ENCODE measurements at regions not wholly inside any gene's neighbourhood (a gene's known extent, or its start where the extent isn't known, plus 50 kb on each side); places are given as distances from the start of the nearest gene placed in this dataset.

DNA sequence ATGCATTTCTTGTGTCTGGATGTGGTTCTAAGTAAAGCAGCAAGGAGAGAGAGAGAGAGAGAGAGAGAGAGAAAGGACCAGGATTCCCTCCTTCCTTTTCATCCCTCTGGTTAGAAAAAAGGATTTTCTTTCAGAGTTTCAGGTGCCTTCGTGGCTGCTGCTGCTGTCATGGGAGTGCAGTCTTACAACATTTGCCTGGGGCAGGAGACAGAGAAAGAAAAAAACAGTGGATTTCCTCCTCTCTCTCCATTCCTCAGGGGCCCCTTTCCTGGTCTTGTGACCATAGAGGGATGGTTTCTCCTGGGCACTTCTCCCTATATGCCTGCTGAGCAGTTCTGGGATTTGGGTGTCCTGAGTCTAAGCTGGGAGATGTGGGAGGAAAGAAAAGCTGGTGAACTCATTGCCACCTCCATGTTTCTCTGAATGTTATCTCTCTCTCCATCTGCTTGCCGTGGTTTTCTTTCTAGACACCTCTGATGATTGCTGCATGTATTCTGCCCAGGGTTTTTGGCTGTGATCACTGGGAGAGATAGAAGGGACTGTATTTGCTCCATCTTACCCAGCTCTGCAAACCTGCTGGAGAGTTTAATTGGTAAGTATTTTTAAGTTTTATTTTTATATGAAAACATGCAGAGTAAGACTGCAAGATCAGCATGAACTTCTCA, 142.4 kb upstream of the RGMA start:
- TF ChIP-seq CCNT2 (IDR thresholded peaks at IDR 0.05; ENCODE audit: borderline replicate concordance, extremely low read depth, insufficient read length, low read depth, low read length) (no peak), POLR2A (conservative IDR thresholded peaks at IDR 0.05) (no peak), SP2 (IDR thresholded peaks at IDR 0.05; ENCODE audit: extremely low read depth, low read depth, low read length, poor library complexity, severe bottlenecking) (no peak), ZNF354B (CRISPR knock-in tag; IDR thresholded peaks at IDR 0.05) (no peak), KLF16 (IDR thresholded peaks at IDR 0.05) (no peak)
- TF ChIP-seq, protein P1, sequence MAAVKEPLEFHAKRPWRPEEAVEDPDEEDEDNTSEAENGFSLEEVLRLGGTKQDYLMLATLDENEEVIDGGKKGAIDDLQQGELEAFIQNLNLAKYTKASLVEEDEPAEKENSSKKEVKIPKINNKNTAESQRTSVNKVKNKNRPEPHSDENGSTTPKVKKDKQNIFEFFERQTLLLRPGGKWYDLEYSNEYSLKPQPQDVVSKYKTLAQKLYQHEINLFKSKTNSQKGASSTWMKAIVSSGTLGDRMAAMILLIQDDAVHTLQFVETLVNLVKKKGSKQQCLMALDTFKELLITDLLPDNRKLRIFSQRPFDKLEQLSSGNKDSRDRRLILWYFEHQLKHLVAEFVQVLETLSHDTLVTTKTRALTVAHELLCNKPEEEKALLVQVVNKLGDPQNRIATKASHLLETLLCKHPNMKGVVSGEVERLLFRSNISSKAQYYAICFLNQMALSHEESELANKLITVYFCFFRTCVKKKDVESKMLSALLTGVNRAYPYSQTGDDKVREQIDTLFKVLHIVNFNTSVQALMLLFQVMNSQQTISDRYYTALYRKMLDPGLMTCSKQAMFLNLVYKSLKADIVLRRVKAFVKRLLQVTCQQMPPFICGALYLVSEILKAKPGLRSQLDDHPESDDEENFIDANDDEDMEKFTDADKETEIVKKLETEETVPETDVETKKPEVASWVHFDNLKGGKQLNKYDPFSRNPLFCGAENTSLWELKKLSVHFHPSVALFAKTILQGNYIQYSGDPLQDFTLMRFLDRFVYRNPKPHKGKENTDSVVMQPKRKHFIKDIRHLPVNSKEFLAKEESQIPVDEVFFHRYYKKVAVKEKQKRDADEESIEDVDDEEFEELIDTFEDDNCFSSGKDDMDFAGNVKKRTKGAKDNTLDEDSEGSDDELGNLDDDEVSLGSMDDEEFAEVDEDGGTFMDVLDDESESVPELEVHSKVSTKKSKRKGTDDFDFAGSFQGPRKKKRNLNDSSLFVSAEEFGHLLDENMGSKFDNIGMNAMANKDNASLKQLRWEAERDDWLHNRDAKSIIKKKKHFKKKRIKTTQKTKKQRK (IDR thresholded peaks at IDR 0.05; ENCODE audit: borderline replicate concordance, low read depth, low read length), result no peak

Data from K562 (cell line).